Muscle of leg (tissue), 3 donors: ENCODE measurements at regions not wholly inside any gene's neighbourhood (a gene's known extent, or its start where the extent isn't known, plus 50 kb on each side); places are given as distances from the start of the nearest gene placed in this dataset.
A peak's percentile ranks its signal among the peaks of the same experiment; 100 is the strongest.
"Not testable (repeated sequence)": the region's sequence is repeated elsewhere in the genome, so short reads cannot be mapped to it uniquely, and the experiment has no call there.

Source experiments
- DNase-seq: peaks from one replicate; pipeline ENCODE4 v3.0.0; 2013
- H3K27ac ChIP-seq: one replicate; pipeline ENCODE4 v1.5.1; 2013; ENCODE audit warnings: mild to moderate bottlenecking, low read length, control low read depth
- H3K27me3 ChIP-seq: one replicate; pipeline ENCODE4 v1.6.1; 2013; ENCODE audit warnings: low read length; ENCODE audit not compliant: control insufficient read depth, insufficient read depth
- H3K36me3 ChIP-seq: one replicate; pipeline ENCODE4 v1.6.1; 2013; ENCODE audit warnings: low read length; ENCODE audit not compliant: control insufficient read depth, insufficient read depth
- H3K4me1 ChIP-seq: one replicate; pipeline ENCODE4 v1.6.1; 2013; ENCODE audit warnings: low read length; ENCODE audit not compliant: control insufficient read depth, insufficient read depth
- H3K4me3 ChIP-seq: one replicate; pipeline ENCODE4 v1.5.1; 2013; ENCODE audit warnings: low read length, control low read depth
- H3K9me3 ChIP-seq: replicated peaks from 2 replicates; pipeline ENCODE4 v1.6.1; 2013; ENCODE audit warnings: low read depth, low read length; ENCODE audit not compliant: control insufficient read depth
- WGBS: methylation state at CpG from one replicate; pipeline ENCODE4 v1.1.5; 2013; ENCODE audit warnings: missing lambda C conversion rate; ENCODE audit not compliant: insufficient coverage; 5-methylcytosine and 5-hydroxymethylcytosine counted together

DNA sequence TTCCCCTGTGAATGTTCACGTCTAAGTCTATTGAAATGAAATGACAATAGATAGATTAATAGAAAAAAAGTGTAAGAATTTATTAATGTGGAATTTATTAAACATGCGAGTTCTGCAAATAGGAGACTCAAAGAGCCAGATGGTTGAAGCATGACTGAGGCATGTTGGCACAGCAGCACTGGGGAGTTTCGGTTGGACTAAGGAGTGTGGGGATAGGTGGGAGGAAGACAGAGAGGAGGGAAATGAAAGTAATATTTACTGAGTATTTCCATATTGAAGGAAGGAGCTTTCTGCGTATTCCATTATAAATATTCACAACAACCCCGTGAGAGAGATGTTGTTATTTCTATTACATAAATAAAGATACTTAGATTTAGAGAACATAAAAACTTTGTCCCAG lies 79.5 kb upstream of the ZNF644 start:
- DNase-seq: no peak
- Histone ChIP-seq H3K27ac (no peak overlapping the region), H3K4me1 (peaks cover 4% of the 10 kb centered on the region), H3K36me3 (no peaks in the 10 kb centered on the region), H3K27me3 (no peaks in the 10 kb centered on the region), H3K4me3 (no peak overlapping the region), H3K9me3 (no peaks in the 10 kb centered on the region)
- WGBS: 60% methylated on average over 1 of the region's 5 CpGs

DNA sequence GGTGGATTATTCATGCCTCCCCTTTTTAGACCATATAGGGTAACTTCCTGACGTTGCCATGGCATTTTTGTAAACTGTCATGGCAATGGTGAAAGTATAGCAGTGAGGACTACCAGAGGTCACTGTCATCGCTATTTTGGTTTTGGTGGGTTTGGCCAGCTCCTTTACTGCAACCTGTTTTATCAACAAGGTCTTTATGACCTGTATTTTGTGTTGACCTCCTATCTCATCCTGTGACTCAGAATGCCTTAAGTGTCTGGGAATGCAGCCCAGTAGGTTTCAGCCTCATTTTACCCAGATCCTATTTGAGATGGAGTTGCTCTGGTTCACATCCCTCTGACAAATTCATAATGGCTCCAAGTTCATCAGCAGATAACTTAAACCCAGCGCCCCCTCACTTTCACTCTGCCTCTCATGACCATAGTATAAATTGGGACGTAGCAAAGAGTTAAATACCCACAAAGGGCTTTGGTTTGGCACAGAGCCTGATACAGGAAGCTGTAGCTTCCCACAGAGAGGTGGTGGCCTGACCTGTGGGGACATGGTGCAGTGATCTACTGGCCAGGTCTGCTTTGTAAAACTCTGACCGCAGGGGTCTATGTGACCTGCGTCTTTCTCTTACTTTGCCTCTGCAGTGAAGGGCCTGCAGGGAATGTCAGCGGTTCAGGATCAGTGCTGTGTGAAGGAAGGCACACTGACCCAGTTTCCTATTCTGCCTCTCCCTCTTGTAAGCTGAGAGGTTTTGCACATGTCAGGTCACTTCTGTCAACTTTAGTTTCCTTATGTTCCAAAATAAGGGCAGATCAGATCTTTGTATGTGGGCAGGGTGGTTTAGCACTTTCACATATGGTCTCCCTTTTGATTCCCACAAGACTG lies 78.1 kb upstream of the ZNF644 start:
- H3K36me3 ChIP-seq: no peaks in the 10 kb centered on the region
- H3K4me3 ChIP-seq: no peak overlapping the region
- no peaks in the 10 kb centered on the region for H3K27me3 ChIP-seq
- 22% methylated on average over 4 of the region's 7 CpGs for WGBS
- H3K27ac ChIP-seq: no peak overlapping the region
- no peak for DNase-seq
- H3K4me1 ChIP-seq: peaks cover 4% of the 10 kb centered on the region
- H3K9me3 ChIP-seq: no peaks in the 10 kb centered on the region

DNA sequence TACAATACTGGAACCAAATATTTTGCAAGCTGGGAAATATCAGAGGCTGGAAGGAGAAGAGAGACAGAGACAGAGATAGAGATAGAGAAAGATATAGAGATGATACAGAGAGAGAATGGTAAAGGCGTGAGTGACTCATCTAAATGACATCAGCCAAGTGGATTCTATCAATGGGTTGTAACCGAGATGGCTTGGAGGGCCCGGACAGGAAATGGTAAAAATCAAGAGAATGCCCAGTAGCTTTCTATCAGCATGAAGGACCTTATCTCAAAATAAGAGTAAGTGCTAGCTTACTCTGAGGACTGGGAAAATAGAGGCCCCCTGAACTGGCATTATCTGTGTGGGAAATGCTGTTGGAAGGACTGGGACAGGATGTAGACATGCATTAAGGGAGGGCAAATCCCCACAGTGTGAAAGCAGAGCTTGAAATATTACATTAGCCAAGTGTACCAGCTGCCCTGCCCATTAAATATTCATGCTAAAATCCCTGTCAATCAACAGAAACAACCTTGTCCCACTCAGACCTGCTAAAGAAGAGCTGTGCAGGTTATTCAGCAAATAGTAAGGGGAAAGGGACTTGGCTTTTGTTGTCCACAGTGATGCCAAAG lies 76.6 kb upstream of the ZNF644 start:
- Histone ChIP-seq H3K27me3 (no peaks in the 10 kb centered on the region), H3K9me3 (no peaks in the 10 kb centered on the region), H3K4me1 (peaks cover 4% of the 10 kb centered on the region), H3K27ac (no peak overlapping the region), H3K4me3 (no peak overlapping the region), H3K36me3 (no peaks in the 10 kb centered on the region)
- no peak for DNase-seq
- WGBS: 80% methylated on average over 2 of the region's 3 CpGs

DNA sequence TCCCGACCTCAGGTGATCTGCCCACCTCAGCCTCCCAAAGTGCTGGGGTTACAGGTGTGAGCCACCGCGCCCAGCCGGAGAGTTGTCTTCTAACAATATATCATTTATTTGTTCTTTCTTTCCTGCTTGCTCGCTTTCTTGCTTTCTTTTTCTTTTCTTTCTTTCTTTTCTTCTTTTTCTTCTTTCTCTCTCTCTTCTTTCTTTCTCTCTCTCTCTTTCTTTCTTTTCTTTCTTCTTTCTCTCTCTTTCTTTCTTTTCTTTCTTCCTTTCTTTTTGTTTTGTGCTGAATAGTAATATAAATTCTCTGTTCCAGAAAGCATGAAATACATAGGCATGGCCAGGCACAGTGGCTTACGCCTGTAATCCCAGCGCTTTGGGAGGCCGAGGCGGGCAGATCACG lies 73.5 kb upstream of the ZNF644 start:
- H3K4me3 ChIP-seq, H3K36me3 ChIP-seq, DNase-seq, H3K4me1 ChIP-seq, H3K9me3 ChIP-seq, H3K27me3 ChIP-seq, H3K27ac ChIP-seq: not testable (repeated sequence)
- 100% methylated on average over 6 of the region's 10 CpGs for WGBS

DNA sequence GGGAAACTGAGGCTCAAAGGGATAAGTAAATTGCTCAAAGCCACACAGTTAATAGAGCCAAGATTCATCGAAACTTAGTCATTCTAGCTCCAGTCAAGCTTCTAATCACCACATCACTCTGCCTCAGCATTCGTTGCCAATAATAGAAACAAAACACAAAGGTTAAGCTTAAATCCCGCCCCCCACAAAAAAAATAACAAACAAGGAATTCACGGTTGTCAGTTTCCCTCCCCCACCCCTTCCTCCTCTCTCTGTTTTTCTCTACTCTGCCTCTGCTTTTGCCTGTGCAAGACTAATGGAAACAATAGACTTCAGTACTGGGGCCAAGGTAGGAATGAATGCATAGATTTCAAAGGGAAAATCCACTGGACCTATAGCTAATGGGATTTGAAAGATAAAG lies 70.7 kb upstream of the ZNF644 start:
- H3K36me3 ChIP-seq: no peaks in the 10 kb centered on the region
- no peak overlapping the region for H3K4me3 ChIP-seq
- H3K27me3 ChIP-seq: no peaks in the 10 kb centered on the region
- H3K27ac ChIP-seq: peak overlapping the region; percentile 65
- peaks cover 2% of the 10 kb centered on the region for H3K9me3 ChIP-seq
- H3K4me1 ChIP-seq: no peaks in the 10 kb centered on the region
- DNase-seq: no peak
- 60% methylated on average over 1 of the region's 4 CpGs for WGBS

DNA sequence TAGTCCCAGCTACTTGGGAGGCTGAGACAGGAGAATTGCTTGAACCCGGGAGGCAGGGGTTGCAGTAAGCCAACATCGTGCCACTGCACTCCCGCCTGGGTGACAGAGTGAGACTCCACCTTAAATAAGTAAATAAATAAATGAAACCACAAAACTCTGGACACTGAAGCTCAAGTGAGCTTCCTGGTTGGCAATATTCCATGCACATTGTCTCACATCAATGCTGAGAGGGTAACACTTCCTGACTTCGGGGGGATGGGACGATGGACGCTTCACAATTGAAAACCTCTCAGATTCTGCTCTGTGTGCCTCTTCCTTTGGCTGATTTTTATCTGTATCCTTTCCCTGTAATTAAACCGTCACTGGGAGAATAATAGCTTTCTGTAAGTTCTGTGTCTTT lies 70.0 kb upstream of the ZNF644 start:
- H3K27ac ChIP-seq: peak overlapping the region; percentile 65
- no peaks in the 10 kb centered on the region for H3K4me1 ChIP-seq
- H3K27me3 ChIP-seq: no peaks in the 10 kb centered on the region
- no peaks in the 10 kb centered on the region for H3K36me3 ChIP-seq
- peak; percentile 23 for DNase-seq
- no peak overlapping the region for H3K4me3 ChIP-seq
- 45% methylated on average over 2 of the region's 7 CpGs for WGBS
- peaks cover 2% of the 10 kb centered on the region for H3K9me3 ChIP-seq

DNA sequence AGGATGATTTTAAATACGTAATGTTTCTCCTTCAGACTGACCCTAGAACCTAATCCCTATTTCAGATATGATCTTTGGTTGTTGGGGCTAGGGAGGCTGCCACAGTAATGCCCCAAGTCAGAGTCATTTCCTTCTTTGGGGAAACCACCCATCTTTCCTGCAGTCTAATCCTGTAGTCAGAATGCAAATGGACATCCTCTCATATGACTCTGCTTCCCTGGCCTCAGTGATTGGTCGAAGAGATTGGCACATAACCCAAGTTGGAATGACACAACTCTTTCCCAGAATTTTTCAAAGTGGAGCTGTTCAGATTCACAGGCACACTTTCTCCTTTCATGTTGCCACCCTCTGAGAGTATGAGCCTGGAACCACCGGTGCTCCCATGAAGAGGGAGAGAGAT lies 58.8 kb upstream of the ZNF644 start:
- Histone ChIP-seq H3K9me3 (no peaks in the 10 kb centered on the region), H3K27ac (no peak overlapping the region), H3K27me3 (no peaks in the 10 kb centered on the region), H3K4me1 (peaks cover 1% of the 10 kb centered on the region), H3K36me3 (no peaks in the 10 kb centered on the region), H3K4me3 (no peak overlapping the region)
- DNase-seq: no peak
- WGBS: 86% methylated on average over 1 of the region's 3 CpGs

DNA sequence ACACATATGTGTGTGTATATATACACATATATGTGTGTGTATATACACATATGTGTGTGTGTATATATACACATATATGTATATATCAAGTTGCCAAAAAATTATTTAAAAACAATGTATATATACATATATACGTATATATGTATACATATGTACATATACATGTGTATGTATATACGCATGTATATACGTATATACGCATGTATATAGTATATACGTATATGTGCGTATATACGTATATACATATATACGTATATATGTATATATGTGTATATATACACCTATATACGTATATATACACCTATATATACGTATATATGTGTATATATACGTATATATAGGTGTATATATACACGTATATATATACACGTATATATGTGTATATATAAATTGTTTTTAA lies 57.0 kb upstream of the ZNF644 start:
- no peaks in the 10 kb centered on the region for H3K9me3 ChIP-seq
- no CpG with 5 or more reads among the region's 13 CpGs for WGBS
- DNase-seq: no peak
- no peaks in the 10 kb centered on the region for H3K27me3 ChIP-seq
- no peaks in the 10 kb centered on the region for H3K36me3 ChIP-seq
- no peak overlapping the region for H3K4me3 ChIP-seq
- no peak overlapping the region for H3K27ac ChIP-seq
- H3K4me1 ChIP-seq: peaks cover 2% of the 10 kb centered on the region

DNA sequence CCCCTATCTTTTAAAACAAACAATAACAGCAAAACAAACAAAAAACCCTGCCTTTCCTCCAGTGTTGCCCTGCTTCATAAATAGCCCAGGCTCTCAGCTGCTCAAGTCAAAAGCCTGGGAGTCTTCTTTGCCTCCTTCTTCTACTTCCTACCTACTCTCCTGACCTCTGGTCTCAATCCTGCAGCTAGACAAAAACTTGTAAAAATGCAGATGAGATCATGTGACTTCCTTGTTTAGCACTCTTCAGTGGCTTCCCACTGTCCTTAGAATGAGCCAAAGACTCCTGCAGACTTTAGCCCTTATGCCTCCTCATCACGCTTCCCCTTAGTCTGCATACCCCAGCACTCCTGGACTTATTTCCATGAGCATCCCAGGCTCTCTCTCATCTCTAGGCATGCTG lies 55.0 kb upstream of the ZNF644 start:
- Histone ChIP-seq H3K36me3 (no peaks in the 10 kb centered on the region), H3K27me3 (no peaks in the 10 kb centered on the region), H3K27ac (no peak overlapping the region), H3K9me3 (no peaks in the 10 kb centered on the region), H3K4me3 (no peak overlapping the region), H3K4me1 (peaks cover 2% of the 10 kb centered on the region)
- DNase-seq: no peak
- 89% methylated on average over 1 of the region's 1 CpG for WGBS

DNA sequence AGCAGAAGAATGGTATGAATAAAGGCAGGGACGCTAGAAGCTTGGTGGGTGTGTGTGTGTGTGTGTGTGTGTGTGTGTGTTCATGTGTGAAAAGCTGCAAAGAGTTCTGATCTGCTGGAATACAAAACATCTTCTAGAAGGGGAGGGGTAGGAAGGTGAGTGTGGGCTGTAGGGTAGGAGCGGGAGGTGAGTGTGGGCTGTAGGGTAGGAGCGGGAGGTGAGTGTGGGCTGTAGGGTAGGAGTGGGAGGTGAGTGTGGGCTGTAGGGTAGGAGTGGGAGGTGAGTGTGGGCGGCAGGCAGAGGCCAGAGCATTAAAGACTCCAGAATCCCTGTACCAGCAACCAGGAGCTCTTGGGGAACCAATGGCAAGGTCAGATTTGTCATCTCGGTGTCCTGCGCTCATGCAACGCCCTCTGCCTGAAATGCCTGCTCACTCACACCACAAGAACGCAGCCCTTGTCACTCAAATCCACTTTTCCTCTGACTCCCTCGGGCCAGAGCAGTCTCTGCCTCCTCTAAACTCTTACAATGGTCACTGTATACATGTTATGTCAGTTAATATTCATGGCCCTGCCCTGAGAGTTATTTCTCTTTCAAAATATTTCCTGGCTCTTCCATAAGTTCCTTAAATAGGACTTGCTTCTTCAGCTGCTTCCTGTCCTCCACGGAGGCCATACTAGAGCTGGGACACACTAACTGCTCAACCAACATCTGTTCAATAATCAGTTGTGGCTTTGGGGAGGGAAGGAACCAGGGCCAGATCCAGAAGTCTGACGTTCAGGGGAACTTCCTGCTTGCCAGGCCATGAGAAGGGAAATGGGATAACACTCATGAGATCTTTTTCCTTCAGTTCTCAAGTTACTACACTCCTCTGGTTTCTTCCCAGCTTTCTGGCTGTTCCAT lies 53.6 kb upstream of the ZNF644 start:
- Histone ChIP-seq H3K36me3 (no peaks in the 10 kb centered on the region), H3K9me3 (no peaks in the 10 kb centered on the region), H3K4me1 (peaks cover 2% of the 10 kb centered on the region), H3K27me3 (no peaks in the 10 kb centered on the region), H3K27ac (no peak overlapping the region), H3K4me3 (no peak overlapping the region)
- WGBS: 74% methylated on average over 6 of the region's 11 CpGs
- DNase-seq: peak; percentile 42
